HG03565 (cell line): ENCODE measurements at regions not wholly inside any gene's neighbourhood (a gene's known extent, or its start where the extent isn't known, plus 50 kb on each side); places are given as distances from the start of the nearest gene placed in this dataset.

Source experiments
- ATAC-seq: cut with Tn5 transposase; IDR thresholded peaks from one replicate; pipeline ENCODE4 v1.9.1; 2021; ENCODE audit warnings: mild to moderate bottlenecking, moderate library complexity; ENCODE audit not compliant: unreplicated experiment

- ATAC-seq: no peak
Measured at GRCh38 chr6:91691449-91691848, 1104.6 kb upstream of the MAP3K7 start.

- no peak for ATAC-seq
Measured at GRCh38 chr6:91683240-91683639, 1096.4 kb upstream of the MAP3K7 start.

GRCh38 chr6:91681296-91681695 is 1094.4 kb upstream of the MAP3K7 start:
- ATAC-seq: no peak

DNA sequence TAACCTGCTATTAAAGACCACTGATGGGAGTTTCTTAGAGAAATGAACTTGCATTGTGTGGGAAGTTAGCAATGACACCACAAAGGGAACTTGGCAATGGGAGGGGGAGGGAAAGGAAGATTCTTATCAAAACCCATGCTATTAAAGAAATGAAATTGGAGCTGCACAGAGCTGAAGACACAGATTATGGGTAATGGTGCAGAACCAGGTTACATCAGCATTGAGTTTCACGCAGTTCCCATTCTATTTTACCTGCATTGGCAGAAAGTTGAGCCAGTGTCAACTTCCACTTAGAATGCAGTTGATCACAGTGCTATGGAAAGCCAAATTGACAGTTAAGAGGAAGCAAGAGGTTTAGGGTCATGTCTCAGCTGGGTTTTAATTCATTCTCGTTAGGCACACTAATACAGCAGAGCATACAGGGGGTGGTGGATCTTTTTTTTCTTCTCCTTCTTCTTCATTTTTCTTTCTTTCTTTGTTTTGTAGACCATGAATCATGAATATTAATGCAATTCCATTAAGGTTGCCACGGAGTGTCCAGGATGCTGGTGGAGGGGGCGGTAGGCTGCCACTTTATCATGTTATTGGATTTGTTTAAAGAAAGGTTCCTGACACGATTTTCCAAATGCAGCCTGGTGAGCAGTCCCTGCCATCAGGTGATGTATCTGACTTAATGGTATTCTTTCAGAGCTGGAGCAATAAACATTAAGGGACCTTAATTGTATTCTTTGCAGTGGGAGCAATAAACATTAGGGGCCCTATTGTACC is 1092.0 kb upstream of the MAP3K7 start:
- ATAC-seq: no peak

GRCh38 chr6:91672201-91672600 is 1085.3 kb upstream of the MAP3K7 start:
- ATAC-seq: no peak

GRCh38 chr6:91669871-91670268 is 1083.0 kb upstream of the MAP3K7 start:
- ATAC-seq: no peak

GRCh38 chr6:91669154-91669870 is 1082.4 kb upstream of the MAP3K7 start:
- ATAC-seq: no peak

DNA sequence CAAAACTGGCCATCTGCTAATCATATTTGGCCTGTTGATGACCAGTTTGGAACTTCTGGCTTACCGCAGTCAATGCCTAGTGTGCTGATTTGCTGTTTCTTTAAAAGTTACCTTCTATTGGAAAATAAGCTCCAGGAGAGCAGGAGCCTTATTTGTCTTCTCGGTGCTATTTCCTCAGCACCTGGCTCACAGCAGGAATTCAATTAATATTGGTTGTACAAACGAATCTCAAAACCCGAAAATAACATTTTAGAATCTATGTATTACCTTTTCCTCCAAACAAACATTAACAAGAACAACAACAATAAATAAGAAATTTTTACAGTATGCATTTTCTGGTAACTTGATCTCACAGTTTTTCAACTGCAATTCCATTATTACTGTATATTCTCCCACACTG is 1080.7 kb upstream of the MAP3K7 start:
- no peak for ATAC-seq

- ATAC-seq: peak; percentile 86
Measured at GRCh38 chr6:91664327-91664959, 1077.6 kb upstream of the MAP3K7 start.

GRCh38 chr6:91660893-91661292 is 1074.0 kb upstream of the MAP3K7 start:
- no peak for ATAC-seq

DNA sequence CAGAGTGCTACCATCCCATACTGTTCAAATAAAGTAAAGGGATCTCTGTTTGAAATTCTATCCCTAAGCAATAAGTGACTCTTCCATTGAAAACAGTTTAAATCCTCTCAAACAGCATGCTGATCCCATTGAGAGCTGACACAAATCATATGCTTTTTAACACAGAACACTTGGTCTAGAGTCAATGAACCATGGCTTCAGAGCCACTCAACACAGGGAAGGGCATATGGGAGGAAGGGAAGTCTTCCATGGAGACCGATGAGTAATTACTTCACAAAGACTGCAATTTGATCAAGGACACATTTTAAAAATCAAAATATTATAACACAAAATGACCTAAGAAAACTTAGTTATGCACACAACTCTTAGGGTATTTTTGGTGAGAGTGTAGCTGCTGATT is 1073.0 kb upstream of the MAP3K7 start:
- ATAC-seq: no peak

- ATAC-seq: no peak
Measured at GRCh38 chr6:91654793-91655192, 1067.9 kb upstream of the MAP3K7 start.

- no peak for ATAC-seq
Measured at GRCh38 chr6:91654357-91654756, 1067.5 kb upstream of the MAP3K7 start.

- ATAC-seq: no peak
Measured at GRCh38 chr6:91653895-91654294, 1067.0 kb upstream of the MAP3K7 start.

DNA sequence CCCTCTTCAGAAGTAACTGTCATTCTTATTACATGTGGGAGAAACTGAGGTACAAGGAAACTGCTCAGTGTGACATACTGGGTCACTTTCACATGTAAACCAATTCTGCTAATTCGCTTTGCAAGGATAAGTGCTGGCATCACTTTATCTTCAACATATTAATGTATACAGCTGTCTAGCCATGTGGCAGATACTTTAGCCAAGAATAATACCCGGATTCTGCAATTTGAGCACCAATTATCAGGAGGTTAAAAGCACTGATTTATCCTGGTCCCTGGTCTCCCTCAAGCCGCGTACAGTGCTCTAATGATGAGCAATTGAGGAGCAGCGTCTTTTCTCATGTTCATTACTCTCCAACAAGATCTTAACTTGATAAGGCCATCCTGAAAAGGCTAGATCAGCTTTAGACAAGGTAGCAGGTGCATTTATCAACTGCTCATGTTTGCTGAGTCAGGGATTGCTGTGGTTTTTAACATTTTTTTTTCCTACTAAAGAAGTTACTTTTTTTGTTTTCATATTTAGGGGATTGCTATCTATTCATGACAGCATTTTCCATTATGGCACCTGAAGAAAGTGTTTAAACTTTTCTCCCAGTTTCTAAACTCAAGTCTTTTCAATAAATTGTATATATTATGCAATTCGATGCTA is 1066.3 kb upstream of the MAP3K7 start:
- ATAC-seq: no peak

DNA sequence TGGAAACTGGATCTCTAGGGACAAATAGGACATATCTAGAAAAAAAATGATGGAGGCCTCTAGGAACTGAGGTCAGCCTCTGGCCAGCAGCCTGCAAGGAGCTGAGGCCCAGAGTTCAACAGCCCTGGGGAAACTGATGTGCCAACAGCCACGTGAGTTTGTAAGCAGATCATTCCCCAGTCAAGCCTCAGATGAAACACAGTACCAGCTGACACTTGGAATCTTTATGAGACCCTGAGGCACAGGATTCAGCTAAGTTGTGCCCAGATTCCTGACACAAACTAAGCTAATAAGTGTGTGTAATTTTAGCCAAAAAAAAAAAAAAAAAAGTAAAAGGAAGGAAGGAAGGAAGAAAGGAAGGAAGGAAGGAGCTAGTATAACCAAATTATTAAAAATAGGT is 1059.8 kb upstream of the MAP3K7 start:
- ATAC-seq: no peak

- ATAC-seq: no peak
Measured at GRCh38 chr6:91645811-91646210, 1058.9 kb upstream of the MAP3K7 start.

- no peak for ATAC-seq
Measured at GRCh38 chr6:91637217-91637616, 1050.3 kb upstream of the MAP3K7 start.

DNA sequence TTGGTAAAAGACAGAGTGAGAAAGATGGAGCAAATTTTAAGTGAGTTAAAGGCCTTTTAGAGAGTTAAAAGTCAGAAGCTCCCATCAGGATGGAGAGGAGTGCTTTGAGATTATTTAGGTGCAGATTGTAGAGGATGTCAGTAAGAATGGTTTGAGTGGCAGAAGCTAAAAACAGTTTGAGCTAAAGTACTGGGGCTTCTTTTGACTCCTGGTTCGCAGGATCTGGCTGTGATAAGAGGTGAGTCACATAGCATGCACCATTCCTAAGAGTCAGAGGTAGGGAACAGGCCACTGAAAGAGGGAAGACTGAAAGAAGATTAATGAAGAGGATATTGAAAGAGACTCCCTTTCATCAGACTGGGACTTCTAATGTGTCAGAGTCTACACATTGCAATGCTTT is 1047.9 kb upstream of the MAP3K7 start:
- no peak for ATAC-seq

DNA sequence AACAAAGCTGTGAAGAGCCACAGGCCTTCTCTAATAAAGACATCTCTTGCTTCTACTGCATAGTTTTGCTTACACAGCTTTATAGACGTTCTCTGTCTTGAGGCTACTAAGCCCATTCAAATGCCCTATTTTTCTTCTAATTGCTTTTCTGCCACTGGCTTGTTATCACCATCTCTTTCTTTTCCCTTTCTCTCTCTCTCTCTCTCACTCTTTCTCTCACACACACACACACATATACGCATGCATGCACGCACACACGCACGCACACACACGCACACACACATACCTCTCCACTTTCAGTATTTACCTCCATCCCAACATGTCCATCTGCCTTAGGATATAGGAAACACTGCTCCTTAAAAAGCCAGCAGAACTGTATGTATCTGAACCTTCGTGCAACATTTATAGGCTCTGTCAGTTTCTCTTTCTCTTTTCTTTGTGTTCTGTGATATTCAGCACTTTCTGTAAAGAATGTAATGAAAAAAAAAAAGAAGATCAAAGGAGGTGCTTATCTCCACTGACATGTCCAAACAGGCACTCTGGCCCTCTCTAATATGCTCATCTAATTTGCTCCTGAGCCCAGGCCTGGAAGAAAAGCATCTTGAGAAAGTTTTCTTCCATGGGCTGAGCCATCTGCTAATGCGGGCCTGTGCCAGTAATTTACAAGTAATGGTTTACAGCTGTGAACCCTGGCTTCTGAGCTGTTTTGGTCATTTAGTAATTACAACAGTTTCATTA is 1046.7 kb upstream of the MAP3K7 start:
- ATAC-seq: no peak

DNA sequence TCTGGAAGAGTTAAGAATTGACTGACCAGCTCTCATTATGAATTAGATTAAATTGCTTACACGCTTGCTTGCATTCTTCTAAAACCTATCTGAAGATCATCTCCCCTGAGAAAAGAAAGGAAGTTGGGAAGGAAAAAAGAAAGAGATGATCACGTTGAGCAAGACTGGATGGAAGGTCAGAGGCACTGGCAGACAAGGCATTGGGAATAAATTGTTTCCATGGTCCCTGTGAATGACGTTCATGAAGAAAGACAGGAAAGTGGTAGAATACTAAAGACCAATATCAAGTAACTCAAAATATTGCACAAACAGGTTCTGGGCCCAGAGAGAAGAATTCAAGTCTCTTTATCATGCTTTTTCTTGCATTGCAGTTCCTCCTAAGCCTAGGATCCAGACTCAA is 1045.4 kb upstream of the MAP3K7 start:
- no peak for ATAC-seq
